Immature natural killer cell (primary cell): ENCODE measurements at regions not wholly inside any gene's neighbourhood (a gene's known extent, or its start where the extent isn't known, plus 50 kb on each side); places are given as distances from the start of the nearest gene placed in this dataset.

Experiments
- DNase-seq, 3 donors: peaks; one replicate each; pipeline ENCODE4 v3.0.0; 2022; ENCODE audit warnings: mixed read lengths in 1 of 3
- H3K27ac Mint-ChIP-seq, 6 donors: one replicate each; pipeline ENCODE4 v1.8.0; 2020; ENCODE audit warnings: mixed read lengths in 6 of 6, mild to moderate bottlenecking in 5 of 6, inconsistent platforms in 4 of 6, moderate library complexity in 3 of 6
- H3K27me3 Mint-ChIP-seq, 3 donors: one replicate each; pipeline ENCODE4 v1.8.0; 2020 to 2021; ENCODE audit warnings: low read depth in 3 of 3, mild to moderate bottlenecking in 3 of 3, mixed read lengths in 3 of 3, moderate library complexity in 3 of 3, inconsistent platforms in 1 of 3
- H3K36me3 Mint-ChIP-seq, 3 donors: one replicate each; pipeline ENCODE4 v1.8.0; 2020; ENCODE audit warnings: mixed read lengths in 3 of 3, inconsistent platforms in 2 of 3, mild to moderate bottlenecking in 2 of 3
- H3K4me1 Mint-ChIP-seq, 2 donors: one replicate each; pipeline ENCODE4 v1.8.0; 2020; ENCODE audit warnings: inconsistent platforms in 2 of 2, mild to moderate bottlenecking in 2 of 2, mixed read lengths in 2 of 2, moderate library complexity in 1 of 2
- H3K4me3 Mint-ChIP-seq, 5 donors: one replicate each; pipeline ENCODE4 v1.8.0; 2020; ENCODE audit warnings: mild to moderate bottlenecking in 5 of 5, mixed read lengths in 5 of 5, inconsistent platforms in 3 of 5, moderate library complexity in 3 of 5
- H3K9me3 Mint-ChIP-seq, 6 donors: one replicate each; pipeline ENCODE4 v1.8.0; 2020; ENCODE audit warnings: mild to moderate bottlenecking in 6 of 6, mixed read lengths in 6 of 6, inconsistent platforms in 4 of 6, moderate library complexity in 3 of 6

- H3K27ac Mint-ChIP-seq: no peak overlapping the region
- DNase-seq: no peak
- no peak overlapping the region for H3K4me3 Mint-ChIP-seq
- no peaks in the 10 kb centered on the region for H3K36me3 Mint-ChIP-seq
- H3K9me3 Mint-ChIP-seq: peaks cover 0 to 3% (median 0%) of the 10 kb centered on the region in 6 donors
- no peaks in the 10 kb centered on the region for H3K27me3 Mint-ChIP-seq
- H3K4me1 Mint-ChIP-seq: no peaks in the 10 kb centered on the region
Measured at GRCh38 chr6:133610971-133611370, 277.9 kb upstream of the TCF21 start.

- Mint-ChIP-seq H3K4me1 (no peaks in the 10 kb centered on the region), H3K9me3 (peaks cover under 1 to 11% (median 4%) of the 10 kb centered on the region in 6 donors), H3K27ac (no peak overlapping the region), H3K4me3 (no peak overlapping the region), H3K36me3 (no peaks in the 10 kb centered on the region), H3K27me3 (no peaks in the 10 kb centered on the region)
- no peak for DNase-seq
Measured at GRCh38 chr6:133612459-133612858, 276.5 kb upstream of the TCF21 start.

- no peak for DNase-seq
- H3K4me3 Mint-ChIP-seq: no peak overlapping the region
- H3K9me3 Mint-ChIP-seq: peaks cover 2 to 12% (median 5%) of the 10 kb centered on the region in 6 donors
- H3K27ac Mint-ChIP-seq: no peak overlapping the region
- H3K36me3 Mint-ChIP-seq: no peaks in the 10 kb centered on the region
- no peaks in the 10 kb centered on the region for H3K27me3 Mint-ChIP-seq
- H3K4me1 Mint-ChIP-seq: no peaks in the 10 kb centered on the region
Measured at GRCh38 chr6:133613211-133613610, 275.7 kb upstream of the TCF21 start.

GRCh38 chr6:133621751-133622150 is 267.2 kb upstream of the TCF21 start:
- Mint-ChIP-seq H3K36me3 (no peaks in the 10 kb centered on the region), H3K27me3 (peaks cover 0 to 3% (median 0%) of the 10 kb centered on the region in 3 donors), H3K4me1 (no peaks in the 10 kb centered on the region), H3K27ac (no peak overlapping the region), H3K9me3 (peaks cover 0 to 11% (median 4%) of the 10 kb centered on the region in 6 donors), H3K4me3 (no peak overlapping the region)
- DNase-seq: no peak

GRCh38 chr6:133623065-133623464 is 265.8 kb upstream of the TCF21 start:
- Mint-ChIP-seq H3K27ac (no peak overlapping the region), H3K4me3 (no peak overlapping the region), H3K27me3 (peaks cover 0 to 3% (median 0%) of the 10 kb centered on the region in 3 donors), H3K4me1 (no peaks in the 10 kb centered on the region), H3K36me3 (no peaks in the 10 kb centered on the region), H3K9me3 (peaks cover 0 to 2% (median 0%) of the 10 kb centered on the region in 6 donors)
- no peak for DNase-seq

GRCh38 chr6:133623621-133624020 is 265.3 kb upstream of the TCF21 start:
- H3K4me1 Mint-ChIP-seq: no peaks in the 10 kb centered on the region
- H3K9me3 Mint-ChIP-seq: no peaks in the 10 kb centered on the region

GRCh38 chr6:133626096-133626666 is 262.7 kb upstream of the TCF21 start:
- Mint-ChIP-seq H3K27ac (no peak overlapping the region), H3K36me3 (no peaks in the 10 kb centered on the region), H3K4me3 (no peak overlapping the region), H3K4me1 (no peaks in the 10 kb centered on the region), H3K27me3 (peaks cover 0 to 2% (median 0%) of the 10 kb centered on the region in 3 donors), H3K9me3 (no peaks in the 10 kb centered on the region)
- DNase-seq: no peak

More at GRCh38 chr6:133623621-133624020, 265.3 kb upstream of the TCF21 start:
- Mint-ChIP-seq H3K27ac (no peak overlapping the region), H3K27me3 (peaks cover 0 to 3% (median 0%) of the 10 kb centered on the region in 3 donors), H3K4me3 (no peak overlapping the region), H3K36me3 (no peaks in the 10 kb centered on the region)
- no peak for DNase-seq

GRCh38 chr6:133629970-133630369 is 258.9 kb upstream of the TCF21 start:
- no peaks in the 10 kb centered on the region for H3K36me3 Mint-ChIP-seq
- no peaks in the 10 kb centered on the region for H3K4me1 Mint-ChIP-seq
- no peak for DNase-seq
- H3K4me3 Mint-ChIP-seq: no peak overlapping the region
- no peaks in the 10 kb centered on the region for H3K27me3 Mint-ChIP-seq
- no peak overlapping the region for H3K27ac Mint-ChIP-seq
- peaks cover 0 to 1% (median 0%) of the 10 kb centered on the region in 6 donors for H3K9me3 Mint-ChIP-seq

GRCh38 chr6:133630651-133631050 is 258.3 kb upstream of the TCF21 start:
- H3K27ac Mint-ChIP-seq: no peak overlapping the region
- no peak for DNase-seq
- peaks cover 0 to 1% (median 0%) of the 10 kb centered on the region in 6 donors for H3K9me3 Mint-ChIP-seq
- no peak overlapping the region for H3K4me3 Mint-ChIP-seq
- H3K36me3 Mint-ChIP-seq: no peaks in the 10 kb centered on the region
- H3K4me1 Mint-ChIP-seq: no peaks in the 10 kb centered on the region
- H3K27me3 Mint-ChIP-seq: peaks cover 0 to under 1% (median under 1%) of the 10 kb centered on the region in 3 donors

- Mint-ChIP-seq H3K4me1 (no peaks in the 10 kb centered on the region), H3K27me3 (peaks cover 0 to 2% (median 2%) of the 10 kb centered on the region in 3 donors), H3K27ac (no peak overlapping the region), H3K9me3 (peaks cover 0 to 1% (median 0%) of the 10 kb centered on the region in 6 donors), H3K4me3 (no peak overlapping the region), H3K36me3 (no peaks in the 10 kb centered on the region)
- DNase-seq: no peak
Measured at GRCh38 chr6:133631421-133631820, 257.5 kb upstream of the TCF21 start.

- peaks cover 0 to 1% (median 0%) of the 10 kb centered on the region in 6 donors for H3K9me3 Mint-ChIP-seq
- no peaks in the 10 kb centered on the region for H3K4me1 Mint-ChIP-seq
- H3K27ac Mint-ChIP-seq: no peak overlapping the region
- no peak overlapping the region for H3K4me3 Mint-ChIP-seq
- no peak for DNase-seq
- H3K36me3 Mint-ChIP-seq: no peaks in the 10 kb centered on the region
- peaks cover 0 to 2% (median 2%) of the 10 kb centered on the region in 3 donors for H3K27me3 Mint-ChIP-seq
Measured at GRCh38 chr6:133632206-133632605, 256.7 kb upstream of the TCF21 start.

- Mint-ChIP-seq H3K27me3 (peaks cover 0 to 2% (median 2%) of the 10 kb centered on the region in 3 donors), H3K9me3 (peaks cover 0 to 1% (median 0%) of the 10 kb centered on the region in 6 donors), H3K4me3 (no peak overlapping the region), H3K36me3 (no peaks in the 10 kb centered on the region), H3K4me1 (no peaks in the 10 kb centered on the region), H3K27ac (no peak overlapping the region)
- DNase-seq: no peak
Measured at GRCh38 chr6:133632906-133633305, 256.0 kb upstream of the TCF21 start.

- H3K27ac Mint-ChIP-seq: no peak overlapping the region
- peaks cover 0 to 2% (median 2%) of the 10 kb centered on the region in 3 donors for H3K27me3 Mint-ChIP-seq
- no peak overlapping the region for H3K4me3 Mint-ChIP-seq
- H3K9me3 Mint-ChIP-seq: peaks cover 0 to 5% (median 0%) of the 10 kb centered on the region in 6 donors
- H3K36me3 Mint-ChIP-seq: no peaks in the 10 kb centered on the region
- no peak for DNase-seq
- no peaks in the 10 kb centered on the region for H3K4me1 Mint-ChIP-seq
Measured at GRCh38 chr6:133634474-133634873, 254.4 kb upstream of the TCF21 start.

GRCh38 chr6:133635447-133635846 is 253.5 kb upstream of the TCF21 start:
- no peak overlapping the region for H3K27ac Mint-ChIP-seq
- H3K4me3 Mint-ChIP-seq: no peak overlapping the region
- peaks cover 0 to 5% (median 0%) of the 10 kb centered on the region in 6 donors for H3K9me3 Mint-ChIP-seq
- H3K4me1 Mint-ChIP-seq: no peaks in the 10 kb centered on the region
- H3K36me3 Mint-ChIP-seq: no peaks in the 10 kb centered on the region
- H3K27me3 Mint-ChIP-seq: peaks cover 0 to 2% (median 2%) of the 10 kb centered on the region in 3 donors
- no peak for DNase-seq

GRCh38 chr6:133637436-133637835 is 251.5 kb upstream of the TCF21 start:
- Mint-ChIP-seq H3K27ac (no peak overlapping the region), H3K4me3 (no peak overlapping the region), H3K36me3 (no peaks in the 10 kb centered on the region), H3K9me3 (peaks cover 0 to 5% (median 0%) of the 10 kb centered on the region in 6 donors), H3K4me1 (no peaks in the 10 kb centered on the region), H3K27me3 (peaks cover 0 to 4% (median 2%) of the 10 kb centered on the region in 3 donors)
- DNase-seq: no peak
